ENCODE measurements at regions not wholly inside any gene's neighbourhood (a gene's known extent, or its start where the extent isn't known, plus 50 kb on each side); places are given as distances from the start of the nearest gene placed in this dataset.

DNA sequence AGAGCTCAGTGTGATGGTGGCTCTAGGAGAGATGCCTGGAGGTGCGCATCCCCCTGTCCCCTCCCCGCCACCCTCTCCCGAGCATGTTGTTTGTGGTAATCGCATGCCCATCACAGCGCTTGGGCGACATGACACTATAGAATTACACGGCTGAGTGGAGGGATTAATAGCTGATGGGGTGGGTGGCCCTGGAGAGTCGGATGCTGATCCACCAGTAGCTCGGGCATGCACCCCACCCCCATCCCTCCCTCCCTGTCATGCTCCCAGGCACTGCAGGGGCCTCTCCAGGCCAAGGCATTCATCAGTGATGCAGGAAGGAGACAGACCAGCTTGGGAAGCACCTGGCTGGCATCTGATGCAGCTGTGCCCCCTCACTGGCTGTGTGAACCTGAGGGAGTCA is 159.0 kb upstream of the IGSF21 start:
- no peaks in the 10 kb centered on the region for H3K27me3 ChIP-seq (ENCODE audit: insufficient read depth, low read depth, severe bottlenecking)
- no peak overlapping the region for H3K4me3 ChIP-seq (ENCODE audit: low read depth, low read length)
- DNase-seq = peak; percentile 82
- H3K27ac ChIP-seq = no peak overlapping the region
- TF ChIP-seq, protein P1, sequence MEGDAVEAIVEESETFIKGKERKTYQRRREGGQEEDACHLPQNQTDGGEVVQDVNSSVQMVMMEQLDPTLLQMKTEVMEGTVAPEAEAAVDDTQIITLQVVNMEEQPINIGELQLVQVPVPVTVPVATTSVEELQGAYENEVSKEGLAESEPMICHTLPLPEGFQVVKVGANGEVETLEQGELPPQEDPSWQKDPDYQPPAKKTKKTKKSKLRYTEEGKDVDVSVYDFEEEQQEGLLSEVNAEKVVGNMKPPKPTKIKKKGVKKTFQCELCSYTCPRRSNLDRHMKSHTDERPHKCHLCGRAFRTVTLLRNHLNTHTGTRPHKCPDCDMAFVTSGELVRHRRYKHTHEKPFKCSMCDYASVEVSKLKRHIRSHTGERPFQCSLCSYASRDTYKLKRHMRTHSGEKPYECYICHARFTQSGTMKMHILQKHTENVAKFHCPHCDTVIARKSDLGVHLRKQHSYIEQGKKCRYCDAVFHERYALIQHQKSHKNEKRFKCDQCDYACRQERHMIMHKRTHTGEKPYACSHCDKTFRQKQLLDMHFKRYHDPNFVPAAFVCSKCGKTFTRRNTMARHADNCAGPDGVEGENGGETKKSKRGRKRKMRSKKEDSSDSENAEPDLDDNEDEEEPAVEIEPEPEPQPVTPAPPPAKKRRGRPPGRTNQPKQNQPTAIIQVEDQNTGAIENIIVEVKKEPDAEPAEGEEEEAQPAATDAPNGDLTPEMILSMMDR (IDR thresholded peaks at IDR 0.05; ENCODE audit: low read depth, low read length) = no peak
- H3K36me3 ChIP-seq = no peaks in the 10 kb centered on the region
- H3K9me3 ChIP-seq (ENCODE audit: severe bottlenecking) = no peaks in the 10 kb centered on the region

DNA sequence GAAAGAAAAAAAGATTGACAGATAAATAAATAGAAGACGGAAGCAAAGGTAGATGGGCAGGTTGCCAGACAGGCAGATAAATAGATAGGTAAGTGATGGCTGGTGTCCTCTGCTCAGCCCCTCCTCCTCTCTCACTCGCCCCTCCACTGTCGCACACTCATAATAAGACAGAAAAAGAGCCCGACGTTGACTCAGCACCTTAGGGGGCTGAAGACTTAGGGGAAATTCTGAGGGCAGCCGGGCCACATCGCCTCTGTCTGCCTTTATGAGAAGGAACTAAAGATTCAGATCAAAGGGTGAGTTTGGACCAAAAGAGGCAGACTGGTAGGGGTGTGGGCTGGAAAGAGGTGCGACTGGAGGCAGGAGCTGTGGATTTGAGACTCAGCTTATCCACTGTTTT is 158.1 kb upstream of the IGSF21 start:
- no peak overlapping the region for H3K4me3 ChIP-seq (ENCODE audit: low read depth, low read length)
- H3K9me3 ChIP-seq (ENCODE audit: severe bottlenecking) = no peaks in the 10 kb centered on the region
- H3K36me3 ChIP-seq = no peaks in the 10 kb centered on the region
- H3K27me3 ChIP-seq (ENCODE audit: insufficient read depth, low read depth, severe bottlenecking) = no peaks in the 10 kb centered on the region
- no peak for DNase-seq
- TF ChIP-seq, protein P1 (IDR thresholded peaks at IDR 0.05; ENCODE audit: low read depth, low read length) = no peak
- H3K27ac ChIP-seq = no peak overlapping the region

DNA sequence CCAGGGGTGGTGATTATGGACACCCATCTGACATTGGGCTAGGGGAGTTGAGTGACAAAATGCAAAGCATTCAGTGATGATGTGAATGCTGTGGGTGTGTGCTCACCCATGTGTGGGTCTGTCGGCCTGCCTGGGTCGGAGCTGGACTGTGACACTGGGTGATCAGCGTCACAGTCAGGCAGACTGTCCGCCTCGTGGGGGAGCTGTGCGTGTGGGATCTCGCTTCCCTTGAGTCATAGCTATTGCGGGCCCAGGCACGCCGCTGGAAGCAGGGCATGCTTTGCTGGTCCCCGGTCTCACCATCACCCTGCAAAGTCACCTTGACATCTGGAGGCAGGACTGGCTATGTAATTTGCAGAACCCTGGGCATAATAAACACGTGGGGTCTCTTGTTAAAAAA is 156.9 kb upstream of the IGSF21 start:
- Histone ChIP-seq H3K36me3 (no peaks in the 10 kb centered on the region), H3K9me3 (ENCODE audit: severe bottlenecking) (no peaks in the 10 kb centered on the region), H3K27me3 (ENCODE audit: insufficient read depth, low read depth, severe bottlenecking) (no peaks in the 10 kb centered on the region), H3K4me3 (ENCODE audit: low read depth, low read length) (no peak overlapping the region), H3K27ac (no peak overlapping the region)
- peak; percentile 19 for DNase-seq
- TF ChIP-seq, protein P1 (IDR thresholded peaks at IDR 0.05; ENCODE audit: low read depth, low read length) = peak; percentile 31; the same call in 1 of the 2 replicates

DNA sequence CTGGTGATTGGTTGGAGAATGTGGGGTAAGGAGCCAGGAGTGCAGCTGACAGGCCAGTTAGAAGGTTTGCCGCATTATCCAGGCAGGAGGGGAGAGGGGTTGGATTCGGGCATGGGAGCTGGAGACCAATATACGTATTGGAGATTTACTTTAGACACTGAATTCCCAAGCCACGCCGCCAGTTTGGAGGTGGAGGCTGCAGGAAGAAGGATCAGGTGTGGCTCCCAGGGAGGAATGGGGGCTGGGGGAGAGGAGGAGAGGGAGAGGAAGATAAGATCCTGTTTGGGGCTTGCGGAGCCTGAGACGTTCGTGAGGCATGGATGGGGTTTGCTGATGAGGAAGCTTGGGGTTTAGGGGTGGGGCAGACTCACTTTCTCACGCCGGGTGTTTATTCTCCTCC is 155.1 kb upstream of the IGSF21 start:
- H3K27ac ChIP-seq = no peak overlapping the region
- no peak overlapping the region for H3K4me3 ChIP-seq (ENCODE audit: low read depth, low read length)
- H3K27me3 ChIP-seq (ENCODE audit: insufficient read depth, low read depth, severe bottlenecking) = no peaks in the 10 kb centered on the region
- H3K36me3 ChIP-seq = no peaks in the 10 kb centered on the region
- H3K9me3 ChIP-seq (ENCODE audit: severe bottlenecking) = no peaks in the 10 kb centered on the region
- TF ChIP-seq, protein P1 (IDR thresholded peaks at IDR 0.05; ENCODE audit: low read depth, low read length) = no peak
- DNase-seq = no peak

GRCh38 chr1:17953921-17954320 is 153.7 kb upstream of the IGSF21 start:
- no peak for DNase-seq
- TF ChIP-seq, protein P1 (IDR thresholded peaks at IDR 0.05; ENCODE audit: low read depth, low read length) = no peak
- no peak overlapping the region for H3K4me3 ChIP-seq (ENCODE audit: low read depth, low read length)
- no peaks in the 10 kb centered on the region for H3K36me3 ChIP-seq
- no peaks in the 10 kb centered on the region for H3K9me3 ChIP-seq (ENCODE audit: severe bottlenecking)
- H3K27ac ChIP-seq = no peak overlapping the region
- no peaks in the 10 kb centered on the region for H3K27me3 ChIP-seq (ENCODE audit: insufficient read depth, low read depth, severe bottlenecking)
